Uterus (tissue), 3 donors: ENCODE measurements at regions not wholly inside any gene's neighbourhood (a gene's known extent, or its start where the extent isn't known, plus 50 kb on each side); places are given as distances from the start of the nearest gene placed in this dataset.

ENCODE experiments used
- DNase-seq, 2 donors: peaks; one replicate each; pipeline ENCODE4 v3.0.0-alpha.2; 2019 to 2020
- H3K27ac ChIP-seq, 2 donors: fragments of 200-600 bp; sonication (generic); 1 replicate in 1 of 2; 2 replicates in 1 of 2; pipeline ENCODE4 v1.5.1; 2016 to 2018
- H3K27me3 ChIP-seq, 2 donors: fragments of 200-600 bp; sonication (generic); one replicate each; pipeline ENCODE4 v1.5.1; 2018 to 2019; ENCODE audit warnings: control low read depth in 1 of 2
- H3K36me3 ChIP-seq, 2 donors: fragments of 200-600 bp; sonication (generic); one replicate each; pipeline ENCODE4 v1.5.1; 2019; ENCODE audit warnings: control low read depth in 1 of 2
- H3K4me1 ChIP-seq, 2 donors: fragments of 200-600 bp; sonication (generic); one replicate each; pipeline ENCODE4 v1.5.1; 2018 to 2019; ENCODE audit warnings: control low read depth in 1 of 2
- H3K4me3 ChIP-seq, 2 donors: fragments of 200-600 bp; sonication (generic); 1 replicate in 1 of 2; 2 replicates in 1 of 2; pipeline ENCODE4 v1.5.1; 2018 to 2019; ENCODE audit warnings: mild to moderate bottlenecking in 1 of 2
- H3K9me3 ChIP-seq, 2 donors: fragments of 200-600 bp; sonication (generic); one replicate each; pipeline ENCODE4 v1.5.1; 2019; ENCODE audit warnings: control low read depth in 1 of 2
- CTCF ChIP-seq, 4 experiments: fragments of 200-600 bp in 2 of 4; fragments of 450-650 bp in 2 of 4; sonication (generic) in 2 of 4; IDR thresholded peaks; one replicate each; pipeline ENCODE4 v1.5.1; 2016 to 2019; ENCODE audit warnings: antibody characterized with exemption in 4 of 4, mild to moderate bottlenecking in 2 of 4, moderate library complexity in 1 of 4
- POLR2A ChIP-seq, 2 donors: fragments of 450-650 bp; IDR thresholded peaks; one replicate each; pipeline ENCODE4 v1.6.1; 2016; ENCODE audit warnings: antibody characterized with exemption in 2 of 2, mild to moderate bottlenecking in 1 of 2, moderate library complexity in 1 of 2
- intact Hi-C: fragments of 100-400 bp; cut with DNase I; formaldehyde crosslinking; loops from one replicate; pipeline ENCODE4 v1.15.1; 2023; ENCODE audit warnings: low total_unique reads
- donor health status: DM: yes; HTN: yes; CAD: no.

GRCh38 chr3:163626753-163627152 lies 1451.5 kb downstream of the SI start:
- TF ChIP-seq POLR2A (IDR thresholded peaks at IDR 0.05) (no peak), CTCF (IDR thresholded peaks at IDR 0.05) (no peak)
- intact Hi-C loops: no loop called here
- no peak overlapping the region for H3K4me3 ChIP-seq
- no peaks in the 10 kb centered on the region for H3K27me3 ChIP-seq
- no peak overlapping the region for H3K27ac ChIP-seq
- DNase-seq: no peak
- no peaks in the 10 kb centered on the region for H3K4me1 ChIP-seq
- no peaks in the 10 kb centered on the region for H3K9me3 ChIP-seq
- H3K36me3 ChIP-seq: no peaks in the 10 kb centered on the region

GRCh38 chr3:163622384-163622783 lies 1455.9 kb downstream of the SI start:
- Histone ChIP-seq H3K4me3 (no peak overlapping the region), H3K27ac (no peak overlapping the region), H3K9me3 (no peaks in the 10 kb centered on the region), H3K27me3 (no peaks in the 10 kb centered on the region), H3K4me1 (no peaks in the 10 kb centered on the region), H3K36me3 (no peaks in the 10 kb centered on the region)
- no peak for TF ChIP-seq POLR2A (IDR thresholded peaks at IDR 0.05)
- no peak for TF ChIP-seq CTCF (IDR thresholded peaks at IDR 0.05)
- DNase-seq: no peak
- intact Hi-C loops: no loop called here

GRCh38 chr3:163614886-163615285 lies 1463.4 kb downstream of the SI start:
- DNase-seq: no peak
- H3K27me3 ChIP-seq: no peaks in the 10 kb centered on the region
- H3K4me3 ChIP-seq: no peak overlapping the region
- no peak overlapping the region for H3K27ac ChIP-seq
- no peaks in the 10 kb centered on the region for H3K4me1 ChIP-seq
- H3K9me3 ChIP-seq: no peaks in the 10 kb centered on the region
- intact Hi-C loops: no loop called here
- H3K36me3 ChIP-seq: no peaks in the 10 kb centered on the region
- TF ChIP-seq POLR2A (IDR thresholded peaks at IDR 0.05) (no peak), CTCF (IDR thresholded peaks at IDR 0.05) (no peak)

- no peak for TF ChIP-seq CTCF (IDR thresholded peaks at IDR 0.05)
- no peak for TF ChIP-seq POLR2A (IDR thresholded peaks at IDR 0.05)
- DNase-seq: no peak
- Histone ChIP-seq H3K27me3 (no peaks in the 10 kb centered on the region), H3K4me1 (no peaks in the 10 kb centered on the region), H3K9me3 (no peaks in the 10 kb centered on the region), H3K36me3 (no peaks in the 10 kb centered on the region), H3K4me3 (no peak overlapping the region), H3K27ac (no peak overlapping the region)
- intact Hi-C loops: no loop called here
These were observed 1472.4 kb downstream of the SI start for GRCh38 chr3:163605915-163606314.

GRCh38 chr3:163601426-163601825 lies 1476.9 kb downstream of the SI start:
- no peak overlapping the region for H3K4me3 ChIP-seq
- H3K4me1 ChIP-seq: no peaks in the 10 kb centered on the region
- TF ChIP-seq CTCF (IDR thresholded peaks at IDR 0.05): no peak
- TF ChIP-seq POLR2A (IDR thresholded peaks at IDR 0.05): no peak
- no peak for DNase-seq
- no peak overlapping the region for H3K27ac ChIP-seq
- no peaks in the 10 kb centered on the region for H3K36me3 ChIP-seq
- no peaks in the 10 kb centered on the region for H3K27me3 ChIP-seq
- no peaks in the 10 kb centered on the region for H3K9me3 ChIP-seq
- intact Hi-C loops: no loop called here
